ENCODE measurements at regions not wholly inside any gene's neighbourhood (a gene's known extent, or its start where the extent isn't known, plus 50 kb on each side); places are given as distances from the start of the nearest gene placed in this dataset.
"Not testable (repeated sequence)": the region's sequence is repeated elsewhere in the genome, so short reads cannot be mapped to it uniquely, and the experiment has no call there.

- no peak for DNase-seq
These were observed 377.6 kb downstream of the POM121L12 start for GRCh38 chr7:53413021-53413420.

GRCh38 chr7:53415816-53416215, 380.4 kb downstream of the POM121L12 start:
- no peak for DNase-seq

GRCh38 chr7:53418834-53419482, 383.5 kb downstream of the POM121L12 start:
- no peak for DNase-seq

- DNase-seq: no peak
These were observed 385.1 kb downstream of the POM121L12 start for GRCh38 chr7:53420550-53420949.

GRCh38 chr7:53422291-53422690, 386.9 kb downstream of the POM121L12 start:
- DNase-seq: no peak

GRCh38 chr7:53426145-53426750, 390.8 kb downstream of the POM121L12 start:
- no peak for DNase-seq

GRCh38 chr7:53428045-53428444, 392.6 kb downstream of the POM121L12 start:
- DNase-seq: no peak

- DNase-seq: no peak
These were observed 396.5 kb downstream of the POM121L12 start for GRCh38 chr7:53431901-53432300.

GRCh38 chr7:53437336-53437735, 401.9 kb downstream of the POM121L12 start:
- DNase-seq: no peak

- no peak for DNase-seq
These were observed 410.7 kb downstream of the POM121L12 start for GRCh38 chr7:53446170-53446569.

- DNase-seq: no peak
These were observed 423.2 kb downstream of the POM121L12 start for GRCh38 chr7:53458636-53459035.

- no peak for DNase-seq
These were observed 430.9 kb downstream of the POM121L12 start for GRCh38 chr7:53466371-53466770.

GRCh38 chr7:53470336-53470970, 435.0 kb downstream of the POM121L12 start:
- DNase-seq: no peak

GRCh38 chr7:53473371-53473770, 437.9 kb downstream of the POM121L12 start:
- no peak for DNase-seq

- DNase-seq: no peak
These were observed 440.3 kb downstream of the POM121L12 start for GRCh38 chr7:53475776-53476175.

- DNase-seq: no peak
These were observed 441.1 kb downstream of the POM121L12 start for GRCh38 chr7:53476566-53476965.

- no peak for DNase-seq
These were observed 449.9 kb downstream of the POM121L12 start for GRCh38 chr7:53485354-53485753.

- no peak for DNase-seq
These were observed 455.6 kb downstream of the POM121L12 start for GRCh38 chr7:53491051-53491450.

- DNase-seq: not testable (repeated sequence)
These were observed 459.7 kb downstream of the POM121L12 start for GRCh38 chr7:53495181-53495580.

- no peak for DNase-seq
These were observed 464.6 kb downstream of the POM121L12 start for GRCh38 chr7:53500076-53500475.

- no peak for DNase-seq
These were observed 469.5 kb downstream of the POM121L12 start for GRCh38 chr7:53504914-53505313.

- DNase-seq: no peak
These were observed 482.9 kb downstream of the POM121L12 start for GRCh38 chr7:53518319-53518718.

GRCh38 chr7:53520841-53521240, 485.4 kb downstream of the POM121L12 start:
- DNase-seq: no peak

- DNase-seq: no peak
These were observed 486.3 kb downstream of the POM121L12 start for GRCh38 chr7:53521638-53522184.

All from fibroblast of skin of abdomen (primary cell).